Muscle layer of duodenum (tissue), 2 donors: ENCODE measurements at regions not wholly inside any gene's neighbourhood (a gene's known extent, or its start where the extent isn't known, plus 50 kb on each side); places are given as distances from the start of the nearest gene placed in this dataset.

ENCODE experiments used
- H3K27ac ChIP-seq: one replicate; pipeline ENCODE4 v1.7.0; 2013; ENCODE audit warnings: mild to moderate bottlenecking, low read length
- H3K27me3 ChIP-seq: one replicate; pipeline ENCODE4 v1.7.0; 2013; ENCODE audit warnings: low read depth, mild to moderate bottlenecking, control low read depth, low read length
- H3K36me3 ChIP-seq, 2 donors: one replicate each; pipeline ENCODE4 v1.7.0; 2013; ENCODE audit warnings: low read length in 2 of 2, control low read depth in 1 of 2, mild to moderate bottlenecking in 1 of 2; ENCODE audit not compliant: insufficient read depth in 2 of 2, control insufficient read depth in 1 of 2
- H3K4me1 ChIP-seq, 2 donors: one replicate each; pipeline ENCODE4 v1.7.0; 2013; ENCODE audit warnings: low read length in 2 of 2, mild to moderate bottlenecking in 2 of 2, control low read depth in 1 of 2, moderate library complexity in 1 of 2; ENCODE audit not compliant: insufficient read depth in 2 of 2, control insufficient read depth in 1 of 2
- H3K4me3 ChIP-seq, 2 donors: one replicate each; pipeline ENCODE4 v1.7.0; 2013; ENCODE audit warnings: low read length in 2 of 2, low read depth in 1 of 2, mild to moderate bottlenecking in 1 of 2
- H3K9me3 ChIP-seq, 2 donors: one replicate each; pipeline ENCODE4 v1.7.0; 2013; ENCODE audit warnings: low read length in 2 of 2, control low read depth in 1 of 2, mild to moderate bottlenecking in 1 of 2; ENCODE audit not compliant: control insufficient read depth in 1 of 2
- donor health status: healthy.

DNA sequence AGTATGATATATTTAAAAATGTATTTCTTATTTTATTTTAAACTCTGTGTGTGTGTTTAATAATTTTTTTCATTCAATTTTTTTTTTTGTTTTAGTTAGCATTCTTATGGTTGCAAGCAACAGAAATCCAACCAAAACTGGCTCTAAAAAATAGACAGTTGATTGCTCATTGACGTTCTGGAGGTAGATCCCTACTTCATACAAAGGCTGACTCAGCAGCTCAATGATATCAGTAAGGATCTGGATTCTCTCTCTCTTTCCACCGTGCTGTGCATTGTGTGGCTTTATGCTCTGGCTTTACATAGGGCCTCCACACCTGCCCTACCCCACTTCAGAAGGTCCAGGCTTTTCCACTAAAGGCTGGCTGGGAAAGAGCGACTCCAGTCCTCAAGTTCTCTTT lies 117.8 kb downstream of the UCHL1 start:
- Histone ChIP-seq H3K9me3 (peaks cover 0 to 4% of the 10 kb centered on the region in 2 donors), H3K4me1 (no peaks in the 10 kb centered on the region), H3K4me3 (no peak overlapping the region), H3K36me3 (peaks cover 0 to 4% of the 10 kb centered on the region in 2 donors), H3K27me3 (no peaks in the 10 kb centered on the region), H3K27ac (no peak overlapping the region)

DNA sequence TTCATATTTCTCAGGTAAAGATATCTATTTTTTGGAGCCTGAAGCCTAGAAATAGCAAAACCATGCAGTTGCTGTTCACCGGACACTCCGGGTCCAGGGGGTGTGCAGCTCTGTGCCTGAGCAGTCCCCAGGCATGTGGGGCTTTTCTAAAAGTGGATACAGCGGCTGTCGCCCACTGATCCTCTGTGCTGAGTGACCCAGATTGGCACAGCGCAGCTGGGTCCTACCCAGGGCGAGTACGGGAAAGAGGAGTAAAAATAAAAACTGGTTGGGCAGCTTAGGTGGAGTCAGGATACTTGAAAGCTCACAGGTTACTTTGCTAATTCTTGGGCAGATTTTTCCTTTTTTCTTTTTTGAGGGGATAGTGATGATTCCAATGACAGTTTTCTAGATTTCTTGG lies 118.8 kb downstream of the UCHL1 start:
- no peak overlapping the region for H3K4me3 ChIP-seq
- peaks cover 0 to 4% of the 10 kb centered on the region in 2 donors for H3K36me3 ChIP-seq
- H3K4me1 ChIP-seq, result no peaks in the 10 kb centered on the region
- no peaks in the 10 kb centered on the region for H3K27me3 ChIP-seq
- peaks cover 0 to 4% of the 10 kb centered on the region in 2 donors for H3K9me3 ChIP-seq
- H3K27ac ChIP-seq, result no peak overlapping the region

DNA sequence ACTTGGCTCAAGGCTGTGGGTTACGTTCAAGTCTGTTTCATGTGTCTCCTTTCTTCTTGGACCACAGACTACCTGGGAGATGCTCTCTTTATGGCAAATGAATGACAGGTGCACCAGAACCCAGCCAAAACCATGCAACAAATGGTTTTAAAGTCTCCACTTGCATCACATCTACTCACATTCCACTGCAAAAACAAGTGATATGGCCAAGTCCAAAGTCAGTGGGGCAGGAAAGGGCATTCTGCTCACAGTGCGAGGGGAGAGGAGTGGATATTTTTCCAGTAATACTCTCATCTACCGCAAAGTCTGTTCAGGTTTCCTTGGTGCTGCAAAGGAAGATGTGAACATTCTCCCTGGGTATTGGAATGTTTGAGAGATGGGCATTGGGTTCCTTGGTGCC lies 120.5 kb downstream of the UCHL1 start:
- Histone ChIP-seq H3K27ac (no peak overlapping the region), H3K9me3 (peaks cover 0 to 4% of the 10 kb centered on the region in 2 donors), H3K36me3 (peaks cover 0 to 4% of the 10 kb centered on the region in 2 donors), H3K4me3 (no peak overlapping the region), H3K4me1 (peaks cover 0 to 8% of the 10 kb centered on the region in 2 donors), H3K27me3 (no peaks in the 10 kb centered on the region)

DNA sequence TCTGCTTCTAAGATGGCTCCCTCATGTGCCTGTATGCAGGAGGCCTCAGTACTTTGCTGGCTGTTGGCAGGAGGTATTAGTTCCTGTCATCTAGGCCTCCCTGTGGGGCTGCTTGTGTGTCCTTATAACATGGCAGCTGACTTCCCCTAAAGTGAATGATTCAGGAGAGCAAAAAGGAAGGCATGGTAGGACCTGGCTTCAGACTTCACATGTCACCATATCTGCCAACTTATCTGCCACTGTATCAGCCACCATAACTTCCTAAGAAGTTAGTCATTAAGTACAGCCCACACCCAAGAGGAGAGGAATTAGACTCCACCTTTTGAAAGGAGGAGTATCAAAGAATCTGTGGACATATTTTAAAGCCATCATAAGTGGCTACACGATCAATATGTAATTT lies 122.5 kb downstream of the UCHL1 start:
- no peak overlapping the region for H3K4me3 ChIP-seq
- H3K27ac ChIP-seq, result no peak overlapping the region
- H3K4me1 ChIP-seq, result peaks cover 0 to 8% of the 10 kb centered on the region in 2 donors
- H3K36me3 ChIP-seq, result peaks cover 0 to 4% of the 10 kb centered on the region in 2 donors
- peaks cover 0 to 4% of the 10 kb centered on the region in 2 donors for H3K9me3 ChIP-seq
- H3K27me3 ChIP-seq, result no peaks in the 10 kb centered on the region

DNA sequence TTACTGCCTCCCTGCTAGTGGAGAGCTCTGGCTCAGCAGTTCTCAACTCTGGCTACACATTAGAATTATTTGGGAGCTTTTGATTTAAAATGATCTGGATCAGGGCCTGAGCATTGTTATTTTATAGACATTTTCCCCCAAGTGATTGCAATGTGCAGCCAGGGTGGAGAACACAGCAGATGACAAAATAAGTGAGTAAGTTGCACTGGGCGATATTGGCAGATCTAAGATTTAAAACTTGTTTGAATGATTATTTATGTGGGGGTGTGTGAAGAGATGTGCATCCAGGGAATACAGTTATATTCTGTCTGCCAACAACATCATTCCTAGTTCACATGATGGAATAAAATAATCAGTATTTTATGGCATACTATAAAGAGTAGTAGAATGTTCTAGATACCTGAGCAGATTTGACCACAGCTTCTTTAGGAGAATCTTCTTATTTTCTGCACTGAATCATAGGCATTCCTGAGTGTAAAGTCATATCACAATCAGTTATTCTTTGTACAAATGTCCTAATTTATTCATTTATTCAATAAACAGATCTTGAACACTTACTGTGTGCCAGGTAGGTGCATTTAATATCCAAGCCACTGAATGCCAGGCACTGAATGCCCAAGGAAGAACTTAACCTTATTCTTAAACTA lies 123.9 kb downstream of the UCHL1 start:
- Histone ChIP-seq H3K36me3 (no peaks in the 10 kb centered on the region), H3K27me3 (no peaks in the 10 kb centered on the region), H3K4me3 (no peak overlapping the region), H3K27ac (no peak overlapping the region), H3K4me1 (peaks cover 0 to 8% of the 10 kb centered on the region in 2 donors), H3K9me3 (peaks cover 0 to 4% of the 10 kb centered on the region in 2 donors)

DNA sequence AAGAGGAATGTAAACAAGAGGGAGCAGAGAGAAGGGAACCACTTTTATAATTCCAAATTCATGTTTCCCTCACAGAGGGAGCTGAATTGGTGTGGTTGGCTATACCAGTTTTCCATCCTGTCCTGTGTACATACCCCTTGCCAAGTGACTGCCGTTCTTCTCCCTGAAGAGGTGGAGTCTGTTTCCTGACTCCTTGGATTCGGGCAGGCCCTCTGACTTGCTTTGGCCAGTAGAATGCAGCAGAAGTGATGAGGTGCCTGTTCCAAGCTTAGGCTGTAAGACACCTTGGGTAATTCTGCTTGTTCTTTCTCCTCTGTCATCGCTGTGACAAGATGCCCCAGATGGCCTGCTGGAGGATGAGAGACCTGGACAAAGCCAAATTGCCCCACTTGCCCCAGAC lies 124.7 kb downstream of the UCHL1 start:
- Histone ChIP-seq H3K4me3 (no peak overlapping the region), H3K4me1 (peaks cover 0 to 8% of the 10 kb centered on the region in 2 donors), H3K9me3 (peaks cover 0 to 4% of the 10 kb centered on the region in 2 donors), H3K27me3 (no peaks in the 10 kb centered on the region), H3K36me3 (no peaks in the 10 kb centered on the region), H3K27ac (no peak overlapping the region)

DNA sequence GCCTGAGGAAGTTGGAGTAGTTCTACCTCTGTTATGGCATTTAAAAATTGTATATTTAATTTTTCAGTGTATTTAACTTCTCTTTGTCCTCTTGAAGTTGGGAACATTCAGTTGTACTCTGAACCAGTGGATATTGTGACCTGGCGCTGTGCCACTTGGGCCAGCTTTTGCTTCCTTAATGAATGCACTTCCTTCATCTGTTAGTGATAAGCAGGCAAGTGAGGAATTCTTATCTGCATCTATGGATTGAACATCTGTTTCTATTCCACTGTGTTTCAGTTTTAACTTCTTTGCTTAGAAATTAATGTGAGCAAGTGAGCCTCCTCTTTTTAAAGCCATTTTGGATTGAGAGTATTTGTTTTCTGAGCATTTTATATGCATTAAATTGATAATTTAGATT lies 128.3 kb downstream of the UCHL1 start:
- no peaks in the 10 kb centered on the region for H3K36me3 ChIP-seq
- H3K9me3 ChIP-seq, result no peaks in the 10 kb centered on the region
- H3K4me1 ChIP-seq, result peaks cover 0 to 8% of the 10 kb centered on the region in 2 donors
- no peak overlapping the region for H3K4me3 ChIP-seq
- H3K27me3 ChIP-seq, result no peaks in the 10 kb centered on the region
- no peak overlapping the region for H3K27ac ChIP-seq

DNA sequence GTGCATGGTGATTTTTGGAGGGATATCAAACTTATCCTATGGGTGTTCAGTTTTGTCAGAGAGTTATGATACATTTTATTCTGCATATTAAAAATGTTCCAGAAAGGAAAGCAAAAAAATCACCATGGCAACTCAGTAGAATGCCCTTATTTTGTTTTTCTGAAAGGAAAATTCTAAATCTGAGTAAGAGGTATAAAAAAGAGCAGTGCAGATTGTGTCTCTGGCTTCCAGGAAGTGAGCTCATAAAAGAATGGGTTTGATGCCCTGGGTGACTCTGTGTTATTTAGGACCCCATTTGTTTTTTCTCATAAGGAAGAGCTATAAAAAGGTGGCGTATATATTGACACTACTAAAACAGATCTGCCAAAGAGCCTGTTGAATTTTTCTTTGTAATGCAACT lies 128.8 kb downstream of the UCHL1 start:
- no peaks in the 10 kb centered on the region for H3K36me3 ChIP-seq
- no peaks in the 10 kb centered on the region for H3K9me3 ChIP-seq
- H3K4me1 ChIP-seq, result peaks cover 0 to 8% of the 10 kb centered on the region in 2 donors
- no peaks in the 10 kb centered on the region for H3K27me3 ChIP-seq
- no peak overlapping the region for H3K4me3 ChIP-seq
- no peak overlapping the region for H3K27ac ChIP-seq

DNA sequence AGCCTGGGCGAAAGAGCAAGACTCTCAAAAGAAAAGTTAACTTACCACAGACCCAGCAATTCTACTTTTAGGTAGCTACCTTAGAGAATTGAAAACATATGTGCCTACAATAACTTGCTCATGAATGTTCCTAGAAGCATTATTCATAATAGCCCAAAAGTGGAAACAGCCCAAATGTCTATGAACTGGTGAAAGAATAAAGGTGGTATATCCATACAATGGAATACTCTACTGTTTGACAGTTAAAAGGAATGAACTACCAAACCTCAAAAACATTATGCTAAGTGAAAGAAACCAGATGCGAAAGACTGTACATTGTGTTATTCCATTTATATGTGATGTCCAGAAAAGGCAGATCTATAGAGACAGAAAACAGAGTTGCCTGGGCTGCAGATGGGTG lies 131.4 kb downstream of the UCHL1 start:
- Histone ChIP-seq H3K27ac (no peak overlapping the region), H3K4me3 (no peak overlapping the region), H3K9me3 (no peaks in the 10 kb centered on the region), H3K27me3 (no peaks in the 10 kb centered on the region), H3K4me1 (no peaks in the 10 kb centered on the region), H3K36me3 (no peaks in the 10 kb centered on the region)

DNA sequence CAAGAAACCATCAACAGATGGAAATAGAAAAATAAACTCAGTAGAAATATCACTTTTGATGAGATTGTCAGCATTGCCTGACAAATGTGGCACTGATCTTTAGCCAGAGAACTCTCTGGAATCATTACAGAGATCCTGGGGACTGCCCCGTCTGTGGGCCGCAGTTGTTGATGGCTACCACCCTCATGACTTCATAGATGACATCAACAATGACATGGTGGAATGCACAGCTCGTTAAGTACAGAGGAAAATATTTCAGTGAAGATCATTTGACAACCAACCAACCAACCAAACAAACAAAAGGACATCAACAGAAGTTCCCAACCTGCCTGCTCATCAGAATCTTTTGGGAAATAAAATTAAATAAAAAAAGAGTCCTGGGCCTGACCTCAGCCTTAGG lies 132.6 kb downstream of the UCHL1 start:
- Histone ChIP-seq H3K9me3 (no peaks in the 10 kb centered on the region), H3K27me3 (no peaks in the 10 kb centered on the region), H3K4me1 (no peaks in the 10 kb centered on the region), H3K4me3 (no peak overlapping the region), H3K36me3 (no peaks in the 10 kb centered on the region), H3K27ac (no peak overlapping the region)

DNA sequence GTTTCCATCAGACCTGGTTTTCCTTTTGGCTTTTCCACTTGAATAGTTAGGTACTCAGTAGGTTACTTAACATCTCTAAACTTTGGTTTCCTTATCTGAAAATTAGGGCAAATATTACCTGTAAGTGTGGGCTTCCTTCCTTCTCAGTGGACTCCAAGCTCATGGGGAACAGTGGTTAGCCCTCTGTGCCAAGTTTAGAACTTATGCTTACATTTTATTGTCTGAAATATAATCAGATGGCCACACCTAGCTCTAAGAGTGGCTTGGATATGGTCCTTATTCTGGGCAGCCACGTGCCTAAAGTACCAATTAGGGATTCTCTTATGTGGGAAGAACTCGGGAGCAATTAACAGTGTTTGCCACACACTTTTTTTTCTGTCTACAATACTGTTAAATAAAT lies 133.9 kb downstream of the UCHL1 start:
- no peaks in the 10 kb centered on the region for H3K4me1 ChIP-seq
- H3K9me3 ChIP-seq, result no peaks in the 10 kb centered on the region
- H3K27me3 ChIP-seq, result no peaks in the 10 kb centered on the region
- H3K36me3 ChIP-seq, result no peaks in the 10 kb centered on the region
- no peak overlapping the region for H3K27ac ChIP-seq
- H3K4me3 ChIP-seq, result no peak overlapping the region

DNA sequence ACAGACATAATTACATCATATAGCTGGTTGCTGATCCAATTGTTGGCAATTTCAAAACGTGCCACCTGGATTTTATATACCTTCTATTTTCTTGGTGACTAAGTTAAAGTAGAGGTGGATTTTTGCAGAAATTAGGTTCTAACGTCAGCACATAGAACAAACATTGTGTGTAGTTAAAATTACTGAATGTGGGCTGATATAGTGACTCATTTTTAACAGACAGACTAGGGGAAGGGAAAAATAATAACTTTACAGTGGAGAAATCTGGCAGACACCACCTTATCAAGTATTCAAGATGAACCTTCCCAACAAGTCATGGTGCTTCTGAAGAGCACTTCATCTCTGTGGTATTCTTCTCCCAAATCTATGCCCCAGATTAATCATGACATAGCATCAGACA lies 134.5 kb downstream of the UCHL1 start:
- Histone ChIP-seq H3K4me1 (no peaks in the 10 kb centered on the region), H3K27ac (no peak overlapping the region), H3K27me3 (no peaks in the 10 kb centered on the region)

More for the DNA sequence above, 134.5 kb downstream of the UCHL1 start:
- Histone ChIP-seq H3K9me3 (no peaks in the 10 kb centered on the region), H3K36me3 (no peaks in the 10 kb centered on the region), H3K4me3 (no peak overlapping the region)
